Mesendoderm (in vitro differentiated cells): ENCODE measurements at regions not wholly inside any gene's neighbourhood (a gene's known extent, or its start where the extent isn't known, plus 50 kb on each side); places are given as distances from the start of the nearest gene placed in this dataset.

Source experiments
- DNase-seq: peaks from one replicate; pipeline ENCODE4 v3.0.0; 2013
- H2AK5ac ChIP-seq: 2 replicates; pipeline ENCODE4 v1.6.1; 2013; ENCODE audit warnings: low read length, inconsistent platforms
- H2BK120ac ChIP-seq: 2 replicates; pipeline ENCODE4 v1.6.1; 2013; ENCODE audit warnings: low read depth, mild to moderate bottlenecking, low read length, moderate library complexity, mixed read lengths
- H2BK15ac ChIP-seq: replicated peaks from 2 replicates; pipeline ENCODE4 v1.6.1; 2013; ENCODE audit warnings: low read depth, mild to moderate bottlenecking, moderate library complexity
- H2BK5ac ChIP-seq: 2 replicates; pipeline ENCODE4 v1.6.1; 2013; ENCODE audit warnings: low read length, inconsistent platforms
- H3K18ac ChIP-seq: 2 replicates; pipeline ENCODE4 v1.6.1; 2013; ENCODE audit warnings: mild to moderate bottlenecking, low read length, mixed read lengths
- H3K23ac ChIP-seq: one replicate; pipeline ENCODE4 v1.6.1; 2013; ENCODE audit warnings: low read length
- H3K27ac ChIP-seq: 2 replicates; pipeline ENCODE4 v1.5.1; 2013; ENCODE audit warnings: low read depth, mild to moderate bottlenecking, inconsistent platforms, low read length, moderate library complexity
- H3K27me3 ChIP-seq: 2 replicates; pipeline ENCODE4 v1.6.1; 2013; ENCODE audit warnings: low read length, control low read depth, mild to moderate bottlenecking, inconsistent platforms; ENCODE audit not compliant: insufficient read depth, poor library complexity
- H3K36me3 ChIP-seq: 2 replicates; pipeline ENCODE4 v1.6.1; 2013; ENCODE audit warnings: low read length, inconsistent platforms; ENCODE audit not compliant: control insufficient read depth, insufficient read depth
- H3K4ac ChIP-seq: one replicate; pipeline ENCODE4 v1.6.1; 2013; ENCODE audit warnings: low read depth, mild to moderate bottlenecking, low read length, moderate library complexity
- H3K4me1 ChIP-seq: 2 replicates; pipeline ENCODE4 v1.6.1; 2013; ENCODE audit warnings: low read depth, low read length, inconsistent platforms; ENCODE audit not compliant: control insufficient read depth
- H3K4me2 ChIP-seq: 2 replicates; pipeline ENCODE4 v1.6.1; 2013; ENCODE audit warnings: low read length
- H3K4me3 ChIP-seq: 2 replicates; pipeline ENCODE4 v1.5.1; 2013; ENCODE audit warnings: mild to moderate bottlenecking, low read length
- H3K56ac ChIP-seq: one replicate; pipeline ENCODE4 v1.6.1; 2013; ENCODE audit warnings: low read length
- H3K79me1 ChIP-seq: 2 replicates; pipeline ENCODE4 v1.6.1; 2013; ENCODE audit warnings: low read length, inconsistent platforms
- H3K79me2 ChIP-seq: 2 replicates; pipeline ENCODE4 v1.6.1; 2013; ENCODE audit warnings: mild to moderate bottlenecking, low read length; ENCODE audit not compliant: control insufficient read depth, insufficient read depth
- H3K9ac ChIP-seq: 2 replicates; pipeline ENCODE4 v1.6.1; 2013; ENCODE audit warnings: low read length, inconsistent platforms
- H4K5ac ChIP-seq: one replicate; pipeline ENCODE4 v1.6.1; 2013; ENCODE audit warnings: low read length
- H4K8ac ChIP-seq: one replicate; pipeline ENCODE4 v1.6.1; 2013; ENCODE audit warnings: low read depth, mild to moderate bottlenecking, control low read depth, low read length, moderate library complexity
- WGBS: extraction: QIAGEN DNeasy Blood & Tissue Kit; methylation state at CpG from one replicate; pipeline ENCODE4 v1.1.7; 2013; ENCODE audit warnings: low lambda C conversion rate, missing lambda C conversion rate; ENCODE audit not compliant: insufficient coverage; ENCODE audit errors: extremely low coverage; 5-methylcytosine and 5-hydroxymethylcytosine counted together

DNA sequence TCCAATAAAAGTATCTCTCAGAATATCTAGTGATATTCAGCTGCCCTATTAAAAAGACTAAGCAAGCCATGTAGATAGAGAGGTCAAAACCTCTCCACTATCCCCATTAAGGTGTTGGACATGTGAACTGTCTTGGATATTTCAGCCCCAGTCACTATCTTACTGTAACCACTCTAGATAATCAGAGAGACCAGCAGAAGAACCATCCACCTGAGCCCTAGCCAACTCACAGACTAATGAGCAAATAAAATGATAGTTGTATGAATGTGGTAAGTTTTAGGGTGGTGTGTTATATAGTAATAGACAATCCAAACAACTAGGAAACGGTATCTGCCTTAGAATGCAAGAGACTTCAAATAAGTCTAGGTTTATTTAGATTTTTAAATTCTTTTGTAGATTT lies 268.6 kb upstream of the KLF14 start:
- no peaks in the 10 kb centered on the region for H3K79me2 ChIP-seq
- 100% methylated on average over 1 of the region's 1 CpG for WGBS
- no peak overlapping the region for H3K9ac ChIP-seq
- H3K23ac ChIP-seq: no peak overlapping the region
- no peak overlapping the region for H2BK15ac ChIP-seq
- H3K4me1 ChIP-seq: no peaks in the 10 kb centered on the region
- no peak overlapping the region for H2BK120ac ChIP-seq
- H2BK5ac ChIP-seq: no peak overlapping the region
- no peak overlapping the region for H3K4me3 ChIP-seq
- no peaks in the 10 kb centered on the region for H3K36me3 ChIP-seq
- no peak overlapping the region for H3K4ac ChIP-seq
- no peak overlapping the region for H2AK5ac ChIP-seq
- no peaks in the 10 kb centered on the region for H3K27me3 ChIP-seq
- H3K56ac ChIP-seq: no peak overlapping the region
- H3K79me1 ChIP-seq: no peaks in the 10 kb centered on the region
- no peak overlapping the region for H4K8ac ChIP-seq
- H3K27ac ChIP-seq: no peak overlapping the region
- no peak overlapping the region for H3K4me2 ChIP-seq
- H4K5ac ChIP-seq: no peak overlapping the region
- H3K18ac ChIP-seq: no peak overlapping the region
- DNase-seq: no peak

DNA sequence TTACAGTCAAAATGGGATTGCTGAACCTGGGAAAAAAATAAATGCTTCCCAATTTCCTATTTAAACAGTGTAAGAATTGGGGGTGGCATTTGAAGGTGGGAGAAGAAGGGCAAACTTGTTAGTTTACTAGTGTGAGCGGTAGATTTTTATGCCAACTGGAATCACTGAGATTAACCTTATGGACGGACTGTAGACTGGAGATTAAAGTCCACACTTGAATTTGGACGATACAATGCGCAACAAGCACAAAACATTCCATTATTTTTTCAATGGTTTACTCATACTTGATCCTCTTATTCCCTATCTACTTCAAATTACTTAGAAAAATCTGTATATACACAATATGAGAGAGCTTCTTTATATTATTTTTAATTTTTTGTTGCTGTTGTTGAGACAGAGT lies 269.6 kb upstream of the KLF14 start:
- no peak overlapping the region for H4K8ac ChIP-seq
- no peaks in the 10 kb centered on the region for H3K36me3 ChIP-seq
- H3K4me3 ChIP-seq: no peak overlapping the region
- H2BK15ac ChIP-seq: no peak overlapping the region
- no peaks in the 10 kb centered on the region for H3K79me2 ChIP-seq
- no peaks in the 10 kb centered on the region for H3K27me3 ChIP-seq
- no CpG with 5 or more reads among the region's 4 CpGs for WGBS
- H2BK120ac ChIP-seq: no peak overlapping the region
- H3K18ac ChIP-seq: no peak overlapping the region
- H3K56ac ChIP-seq: no peak overlapping the region
- no peak overlapping the region for H4K5ac ChIP-seq
- H2AK5ac ChIP-seq: no peak overlapping the region
- H3K4ac ChIP-seq: no peak overlapping the region
- DNase-seq: no peak
- no peak overlapping the region for H3K4me2 ChIP-seq
- no peak overlapping the region for H2BK5ac ChIP-seq
- H3K9ac ChIP-seq: no peak overlapping the region
- H3K4me1 ChIP-seq: no peaks in the 10 kb centered on the region
- H3K23ac ChIP-seq: no peak overlapping the region
- H3K79me1 ChIP-seq: no peaks in the 10 kb centered on the region
- no peak overlapping the region for H3K27ac ChIP-seq

DNA sequence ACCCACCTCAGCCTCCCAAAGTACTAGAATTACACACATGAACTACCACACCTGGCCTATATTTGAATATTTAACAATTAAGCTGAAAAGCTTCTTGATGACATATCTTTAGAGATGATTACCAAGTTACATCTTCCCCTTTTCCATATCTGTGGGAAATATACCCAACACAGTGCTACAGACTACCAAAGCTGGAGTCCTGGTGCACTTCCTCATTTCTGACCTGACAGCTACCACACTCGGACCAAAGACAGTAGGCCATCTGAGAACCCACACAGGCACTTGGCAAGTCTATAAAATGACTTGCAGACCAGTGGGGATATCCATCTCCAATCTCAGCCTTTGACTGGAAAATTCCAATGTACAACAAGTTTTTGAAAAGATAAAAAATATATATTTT lies 270.4 kb upstream of the KLF14 start:
- no peak overlapping the region for H2BK5ac ChIP-seq
- H2AK5ac ChIP-seq: no peak overlapping the region
- H3K79me1 ChIP-seq: no peaks in the 10 kb centered on the region
- H3K4me1 ChIP-seq: no peaks in the 10 kb centered on the region
- no peaks in the 10 kb centered on the region for H3K27me3 ChIP-seq
- no peak overlapping the region for H3K27ac ChIP-seq
- H3K4ac ChIP-seq: no peak overlapping the region
- no peak overlapping the region for H3K4me2 ChIP-seq
- no CpG with 5 or more reads among the region's 1 CpG for WGBS
- no peak overlapping the region for H3K18ac ChIP-seq
- no peak overlapping the region for H3K56ac ChIP-seq
- no peak overlapping the region for H2BK120ac ChIP-seq
- H2BK15ac ChIP-seq: no peak overlapping the region
- H3K23ac ChIP-seq: no peak overlapping the region
- DNase-seq: no peak
- no peak overlapping the region for H3K9ac ChIP-seq
- no peak overlapping the region for H3K4me3 ChIP-seq
- no peak overlapping the region for H4K8ac ChIP-seq
- no peak overlapping the region for H4K5ac ChIP-seq
- H3K36me3 ChIP-seq: no peaks in the 10 kb centered on the region
- H3K79me2 ChIP-seq: no peaks in the 10 kb centered on the region

DNA sequence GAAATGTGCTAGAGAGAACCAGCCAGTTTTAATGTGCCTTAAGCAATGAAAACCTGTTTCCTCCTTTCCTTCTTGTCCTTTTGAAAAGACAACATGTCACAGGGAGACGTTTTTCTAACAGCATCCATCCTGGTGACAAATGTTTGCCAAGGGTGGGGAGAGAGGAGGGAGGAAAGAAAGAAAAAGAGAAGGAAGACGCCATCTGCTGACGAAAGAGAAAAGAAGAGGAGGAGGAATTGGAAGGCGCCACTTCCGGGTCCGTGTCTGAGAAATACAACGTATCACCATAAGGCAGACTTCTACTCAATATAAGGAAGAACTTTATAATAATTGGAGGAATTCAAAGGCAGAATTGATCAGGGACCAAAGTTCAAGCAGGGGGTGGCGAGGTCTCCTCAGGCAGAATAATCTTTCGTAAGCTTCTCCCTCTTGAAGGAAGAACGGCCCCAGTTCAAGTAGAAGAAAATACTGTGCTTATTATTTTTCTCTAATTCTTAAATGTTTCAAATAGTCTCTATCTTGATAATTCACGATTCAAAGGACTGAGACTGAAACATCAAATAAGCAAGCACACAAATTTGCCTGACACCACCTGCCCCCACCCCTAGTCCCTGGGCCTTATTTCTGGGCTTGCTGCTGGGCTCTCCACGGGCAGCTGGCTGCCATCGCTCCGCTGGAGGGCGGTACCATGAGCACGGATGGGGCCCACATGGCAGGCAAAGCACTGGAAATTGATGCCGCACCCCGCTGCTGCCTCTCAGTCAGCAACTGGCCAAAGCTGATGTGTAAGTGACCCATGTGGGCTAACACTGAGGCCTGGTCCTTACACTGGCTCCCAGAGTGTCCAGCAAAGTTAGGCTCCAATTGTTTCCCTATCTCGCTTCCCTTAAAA lies 273.7 kb upstream of the KLF14 start:
- peak; percentile 86 for DNase-seq

DNA sequence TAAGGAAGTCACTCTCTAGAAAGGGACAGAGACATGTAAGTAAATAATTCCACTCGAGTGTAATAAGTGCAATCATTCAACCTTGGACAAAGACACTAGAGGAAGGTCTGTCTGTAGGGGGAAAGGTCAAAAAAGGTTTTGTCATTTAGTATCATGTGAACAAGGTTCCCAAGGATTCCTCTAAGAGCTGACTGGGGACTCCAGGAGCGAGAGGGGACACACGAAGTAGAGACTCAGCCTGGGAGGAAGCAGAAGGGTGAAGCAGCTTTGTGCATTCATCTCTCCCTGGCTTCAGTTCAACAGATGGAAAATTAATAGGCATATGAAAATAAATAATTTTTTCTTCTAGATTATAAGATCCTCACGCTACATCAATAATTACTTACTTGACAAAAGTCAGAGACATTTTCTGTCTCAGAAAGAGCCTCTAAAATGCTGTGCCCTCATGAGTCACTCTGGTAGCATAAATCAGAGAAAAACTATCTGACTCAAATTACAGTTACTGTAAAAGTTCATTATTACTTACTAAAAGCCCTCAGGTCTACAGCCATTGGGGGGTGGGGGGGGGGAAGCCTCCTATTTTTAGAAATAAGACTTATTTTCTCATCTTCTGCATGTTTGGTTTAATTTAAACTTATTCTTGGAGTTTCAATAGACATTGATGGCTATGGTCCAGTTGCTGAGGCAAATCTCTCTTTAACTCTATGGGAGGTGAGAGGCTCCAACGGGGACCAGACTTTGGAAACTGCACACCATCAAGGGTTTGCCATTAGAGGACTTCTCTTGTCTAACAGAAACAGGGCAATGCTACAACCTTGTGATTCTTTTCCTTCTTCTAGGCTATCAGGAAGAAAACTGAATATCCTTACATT lies 275.1 kb upstream of the KLF14 start:
- no peak overlapping the region for H3K23ac ChIP-seq
- H3K27ac ChIP-seq: no peak overlapping the region
- H3K27me3 ChIP-seq: no peaks in the 10 kb centered on the region
- H3K56ac ChIP-seq: no peak overlapping the region
- no peak overlapping the region for H3K4ac ChIP-seq
- no peak overlapping the region for H3K9ac ChIP-seq
- H4K5ac ChIP-seq: no peak overlapping the region
- H3K18ac ChIP-seq: no peak overlapping the region
- H2BK5ac ChIP-seq: no peak overlapping the region
- H3K36me3 ChIP-seq: no peaks in the 10 kb centered on the region
- H3K4me1 ChIP-seq: peaks cover 2% of the 10 kb centered on the region
- H3K79me1 ChIP-seq: no peaks in the 10 kb centered on the region
- no peak overlapping the region for H3K4me2 ChIP-seq
- no CpG with 5 or more reads among the region's 5 CpGs for whole genome bisulfite sequencing
- H2AK5ac ChIP-seq: no peak overlapping the region
- H2BK120ac ChIP-seq: no peak overlapping the region
- H3K4me3 ChIP-seq: no peak overlapping the region
- peak overlapping the region; percentile 39 for H4K8ac ChIP-seq
- no peak for DNase-seq
- no peaks in the 10 kb centered on the region for H3K79me2 ChIP-seq
- no peak overlapping the region for H2BK15ac ChIP-seq

More for the DNA sequence above, 273.7 kb upstream of the KLF14 start:
- WGBS: no CpG with 5 or more reads among the region's 19 CpGs
- H3K27me3 ChIP-seq: no peaks in the 10 kb centered on the region
- no peak overlapping the region for H2BK120ac ChIP-seq
- H3K9ac ChIP-seq: peak overlapping the region; percentile 19
- no peak overlapping the region for H3K4ac ChIP-seq
- H3K23ac ChIP-seq: no peak overlapping the region
- no peak overlapping the region for H4K5ac ChIP-seq
- no peaks in the 10 kb centered on the region for H3K79me2 ChIP-seq
- H3K4me1 ChIP-seq: no peaks in the 10 kb centered on the region
- H3K36me3 ChIP-seq: no peaks in the 10 kb centered on the region
- peak overlapping the region; percentile 62 for H3K56ac ChIP-seq
- H2BK5ac ChIP-seq: no peak overlapping the region
- H3K4me3 ChIP-seq: no peak overlapping the region
- H3K4me2 ChIP-seq: no peak overlapping the region
- H4K8ac ChIP-seq: no peak overlapping the region
- H3K79me1 ChIP-seq: no peaks in the 10 kb centered on the region
- H3K18ac ChIP-seq: no peak overlapping the region
- H2AK5ac ChIP-seq: no peak overlapping the region
- H2BK15ac ChIP-seq: no peak overlapping the region
- H3K27ac ChIP-seq: no peak overlapping the region
